ENCODE measurements at regions not wholly inside any gene's neighbourhood (a gene's known extent, or its start where the extent isn't known, plus 50 kb on each side); places are given as distances from the start of the nearest gene placed in this dataset.

DNA sequence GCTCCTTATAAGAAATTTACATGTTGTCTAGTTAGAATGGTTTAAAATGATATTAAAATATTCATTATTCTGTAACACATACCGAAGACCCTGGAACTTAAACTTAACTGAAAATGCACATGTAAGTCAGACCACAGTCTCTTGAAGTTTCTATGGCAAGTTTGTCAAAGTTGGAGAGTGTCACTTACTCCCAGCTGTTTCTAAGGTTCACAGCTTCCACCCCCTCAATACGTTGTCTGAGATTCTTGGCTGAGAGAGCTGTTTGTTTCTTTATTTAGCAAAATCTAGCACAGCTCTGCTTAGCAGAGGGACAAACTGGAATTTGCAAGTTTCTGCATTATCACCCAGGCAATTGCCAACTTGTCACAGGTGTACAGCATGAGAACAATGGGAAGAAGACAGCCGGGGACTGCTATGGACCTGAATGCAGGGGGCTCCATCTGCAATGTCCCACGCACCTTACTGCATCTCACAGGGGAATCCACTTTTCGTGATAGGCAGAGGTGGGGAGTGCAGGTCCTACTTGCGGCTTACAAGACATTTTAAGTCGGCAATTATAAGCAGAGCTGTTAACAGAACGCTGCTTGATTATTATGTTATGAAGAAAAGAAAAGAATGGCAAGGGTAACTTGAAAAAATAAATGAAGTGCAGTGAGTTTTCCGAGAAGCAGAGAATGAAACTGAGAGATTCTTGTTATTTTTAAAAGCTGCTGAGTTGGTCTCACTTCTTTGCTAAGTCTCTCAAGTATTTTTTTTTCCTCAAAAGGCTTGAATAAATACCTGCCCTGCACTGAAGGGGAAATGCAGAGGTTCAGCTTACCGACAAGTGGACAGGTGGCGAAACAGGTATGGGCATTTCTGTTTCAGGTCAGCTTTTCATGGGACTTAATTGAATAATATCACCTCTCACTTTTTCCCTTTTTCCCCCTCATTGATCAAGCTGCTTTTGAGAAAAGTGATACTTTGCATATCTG lies 1072.1 kb upstream of the FANCL start:
- no peak for DNase-seq
- Histone ChIP-seq H3K4me1 (no peaks in the 10 kb centered on the region), H3K9me3 (no peaks in the 10 kb centered on the region), H3K27me3 (no peaks in the 10 kb centered on the region), H3K36me3 (no peaks in the 10 kb centered on the region), H3K4me3 (ENCODE audit: low read depth, low read length) (no peak overlapping the region)
- TF ChIP-seq, protein P1, sequence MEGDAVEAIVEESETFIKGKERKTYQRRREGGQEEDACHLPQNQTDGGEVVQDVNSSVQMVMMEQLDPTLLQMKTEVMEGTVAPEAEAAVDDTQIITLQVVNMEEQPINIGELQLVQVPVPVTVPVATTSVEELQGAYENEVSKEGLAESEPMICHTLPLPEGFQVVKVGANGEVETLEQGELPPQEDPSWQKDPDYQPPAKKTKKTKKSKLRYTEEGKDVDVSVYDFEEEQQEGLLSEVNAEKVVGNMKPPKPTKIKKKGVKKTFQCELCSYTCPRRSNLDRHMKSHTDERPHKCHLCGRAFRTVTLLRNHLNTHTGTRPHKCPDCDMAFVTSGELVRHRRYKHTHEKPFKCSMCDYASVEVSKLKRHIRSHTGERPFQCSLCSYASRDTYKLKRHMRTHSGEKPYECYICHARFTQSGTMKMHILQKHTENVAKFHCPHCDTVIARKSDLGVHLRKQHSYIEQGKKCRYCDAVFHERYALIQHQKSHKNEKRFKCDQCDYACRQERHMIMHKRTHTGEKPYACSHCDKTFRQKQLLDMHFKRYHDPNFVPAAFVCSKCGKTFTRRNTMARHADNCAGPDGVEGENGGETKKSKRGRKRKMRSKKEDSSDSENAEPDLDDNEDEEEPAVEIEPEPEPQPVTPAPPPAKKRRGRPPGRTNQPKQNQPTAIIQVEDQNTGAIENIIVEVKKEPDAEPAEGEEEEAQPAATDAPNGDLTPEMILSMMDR (IDR thresholded peaks at IDR 0.05; ENCODE audit: low read depth, low read length) = no peak

DNA sequence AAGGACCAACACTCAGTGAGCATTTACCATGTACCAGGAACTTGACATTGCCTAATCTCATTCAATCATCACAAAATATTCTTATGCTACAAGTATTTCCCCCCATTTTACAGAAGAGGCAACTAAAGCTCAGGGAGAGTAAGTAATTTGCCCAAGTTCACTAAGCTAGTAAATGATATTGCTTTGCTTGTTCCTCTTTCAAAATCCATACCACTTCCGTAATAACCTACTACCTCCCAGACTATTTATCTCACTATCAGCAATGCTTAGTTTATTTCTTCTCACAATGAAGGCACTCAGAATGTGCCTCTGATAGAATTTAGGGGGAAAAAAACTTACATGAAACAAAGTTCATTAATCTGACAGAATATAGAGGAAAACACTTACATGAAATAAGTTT lies 1070.9 kb upstream of the FANCL start:
- H3K27me3 ChIP-seq = no peaks in the 10 kb centered on the region
- no peaks in the 10 kb centered on the region for H3K9me3 ChIP-seq
- no peaks in the 10 kb centered on the region for H3K4me1 ChIP-seq
- DNase-seq = no peak
- H3K4me3 ChIP-seq (ENCODE audit: low read depth, low read length) = no peak overlapping the region
- TF ChIP-seq, protein P1 (IDR thresholded peaks at IDR 0.05; ENCODE audit: low read depth, low read length) = no peak
- no peaks in the 10 kb centered on the region for H3K36me3 ChIP-seq

DNA sequence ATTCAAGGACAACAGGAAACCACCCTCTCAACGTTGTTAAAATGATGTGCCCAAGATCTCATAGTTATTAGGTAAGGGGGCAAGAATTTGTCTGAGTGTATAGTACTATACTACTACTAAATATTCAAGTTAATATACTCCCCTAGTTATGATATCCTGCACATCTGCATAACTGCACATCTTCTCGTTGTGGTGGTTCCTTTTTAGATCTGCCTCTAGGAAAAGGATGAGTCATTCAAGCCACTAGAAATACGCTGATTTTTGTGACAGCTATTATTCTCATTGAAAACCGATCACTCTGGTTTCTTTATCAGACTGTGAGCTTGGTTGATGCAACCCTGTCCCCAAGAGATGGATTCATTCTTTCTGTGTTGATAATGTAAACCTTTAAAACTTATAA lies 1067.0 kb upstream of the FANCL start:
- Histone ChIP-seq H3K9me3 (no peaks in the 10 kb centered on the region), H3K4me3 (ENCODE audit: low read depth, low read length) (no peak overlapping the region), H3K36me3 (no peaks in the 10 kb centered on the region), H3K4me1 (no peaks in the 10 kb centered on the region), H3K27me3 (no peaks in the 10 kb centered on the region)
- no peak for DNase-seq
- TF ChIP-seq, protein P1 (IDR thresholded peaks at IDR 0.05; ENCODE audit: low read depth, low read length) = no peak

DNA sequence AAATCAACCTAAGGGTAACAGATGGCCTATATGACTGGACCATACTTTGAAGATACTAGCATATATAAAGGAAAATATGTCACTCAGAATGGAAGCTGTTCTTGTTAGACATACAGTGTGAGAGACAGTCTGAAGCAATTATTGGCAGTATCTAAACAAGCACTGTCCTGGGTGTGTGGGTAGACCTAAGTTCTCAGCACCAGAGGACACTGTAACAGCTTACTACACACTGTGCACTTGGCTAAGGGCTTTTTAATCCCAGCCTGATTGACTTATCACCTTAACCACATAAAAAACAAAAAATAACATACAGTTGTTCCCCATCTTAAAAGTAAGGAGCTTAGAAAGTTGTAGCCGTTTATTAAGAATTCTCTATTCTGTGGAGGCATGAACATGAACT lies 1066.1 kb upstream of the FANCL start:
- H3K27me3 ChIP-seq = no peaks in the 10 kb centered on the region
- H3K4me1 ChIP-seq = no peaks in the 10 kb centered on the region
- no peak overlapping the region for H3K4me3 ChIP-seq (ENCODE audit: low read depth, low read length)
- DNase-seq = no peak
- TF ChIP-seq, protein P1 (IDR thresholded peaks at IDR 0.05; ENCODE audit: low read depth, low read length) = no peak
- no peaks in the 10 kb centered on the region for H3K9me3 ChIP-seq
- H3K36me3 ChIP-seq = no peaks in the 10 kb centered on the region

DNA sequence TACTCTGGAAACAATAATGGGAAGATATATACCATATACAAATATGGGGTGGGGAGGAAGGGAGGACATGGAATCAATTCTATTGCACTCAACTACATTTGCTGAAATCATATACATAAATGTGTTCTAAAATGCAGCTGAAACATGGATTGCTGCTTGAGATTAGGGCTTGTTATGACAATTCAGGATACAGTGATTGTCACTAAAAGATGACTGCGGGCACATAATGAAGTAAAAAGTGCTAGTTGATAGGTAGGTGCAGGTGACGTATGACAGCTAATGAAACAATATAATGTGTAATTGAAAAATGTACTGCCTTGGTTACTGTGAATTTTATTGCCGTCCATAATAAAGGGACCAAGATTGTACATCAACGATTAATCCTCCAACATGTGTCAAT lies 1062.1 kb upstream of the FANCL start:
- H3K4me3 ChIP-seq (ENCODE audit: low read depth, low read length) = no peak overlapping the region
- DNase-seq = no peak
- TF ChIP-seq, protein P1 (IDR thresholded peaks at IDR 0.05; ENCODE audit: low read depth, low read length) = no peak

DNA sequence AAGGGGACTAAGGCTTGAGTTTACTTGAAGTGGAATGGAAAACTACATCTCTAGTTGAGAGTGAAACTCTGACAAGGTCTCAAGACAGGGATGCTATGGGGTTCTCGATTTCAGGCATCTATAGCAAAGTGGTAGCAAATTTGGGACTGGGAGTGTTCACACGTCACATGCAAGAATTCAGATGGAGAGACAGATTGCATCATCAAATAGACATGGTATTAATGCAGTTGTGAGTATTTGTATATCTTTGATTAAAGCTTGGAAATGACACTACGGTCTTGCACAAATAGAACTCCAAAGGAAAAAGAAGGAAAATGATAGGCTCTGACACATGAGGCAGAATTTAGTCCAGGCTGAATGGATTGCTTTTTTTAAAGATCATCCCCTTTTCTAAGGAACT lies 1061.6 kb upstream of the FANCL start:
- H3K4me1 ChIP-seq = no peaks in the 10 kb centered on the region
- no peak overlapping the region for H3K4me3 ChIP-seq (ENCODE audit: low read depth, low read length)
- no peaks in the 10 kb centered on the region for H3K36me3 ChIP-seq
- no peaks in the 10 kb centered on the region for H3K27me3 ChIP-seq
- no peaks in the 10 kb centered on the region for H3K9me3 ChIP-seq
- TF ChIP-seq, protein P1 (IDR thresholded peaks at IDR 0.05; ENCODE audit: low read depth, low read length) = no peak
- DNase-seq = no peak

More for the DNA sequence above, 1062.1 kb upstream of the FANCL start:
- no peaks in the 10 kb centered on the region for H3K36me3 ChIP-seq
- no peaks in the 10 kb centered on the region for H3K4me1 ChIP-seq
- H3K27me3 ChIP-seq = no peaks in the 10 kb centered on the region
- H3K9me3 ChIP-seq = no peaks in the 10 kb centered on the region

All from BE2C (cell line).